Immature natural killer cell (primary cell): ENCODE measurements at regions not wholly inside any gene's neighbourhood (a gene's known extent, or its start where the extent isn't known, plus 50 kb on each side); places are given as distances from the start of the nearest gene placed in this dataset.

ENCODE experiments used
- DNase-seq, 3 donors: peaks; one replicate each; pipeline ENCODE4 v3.0.0; 2022; ENCODE audit warnings: mixed read lengths in 1 of 3
- H3K27ac Mint-ChIP-seq, 6 donors: one replicate each; pipeline ENCODE4 v1.8.0; 2020; ENCODE audit warnings: mixed read lengths in 6 of 6, mild to moderate bottlenecking in 5 of 6, inconsistent platforms in 4 of 6, moderate library complexity in 3 of 6
- H3K27me3 Mint-ChIP-seq, 3 donors: one replicate each; pipeline ENCODE4 v1.8.0; 2020 to 2021; ENCODE audit warnings: low read depth in 3 of 3, mild to moderate bottlenecking in 3 of 3, mixed read lengths in 3 of 3, moderate library complexity in 3 of 3, inconsistent platforms in 1 of 3
- H3K36me3 Mint-ChIP-seq, 3 donors: one replicate each; pipeline ENCODE4 v1.8.0; 2020; ENCODE audit warnings: mixed read lengths in 3 of 3, inconsistent platforms in 2 of 3, mild to moderate bottlenecking in 2 of 3
- H3K4me1 Mint-ChIP-seq, 2 donors: one replicate each; pipeline ENCODE4 v1.8.0; 2020; ENCODE audit warnings: inconsistent platforms in 2 of 2, mild to moderate bottlenecking in 2 of 2, mixed read lengths in 2 of 2, moderate library complexity in 1 of 2
- H3K4me3 Mint-ChIP-seq, 5 donors: one replicate each; pipeline ENCODE4 v1.8.0; 2020; ENCODE audit warnings: mild to moderate bottlenecking in 5 of 5, mixed read lengths in 5 of 5, inconsistent platforms in 3 of 5, moderate library complexity in 3 of 5
- H3K9me3 Mint-ChIP-seq, 6 donors: one replicate each; pipeline ENCODE4 v1.8.0; 2020; ENCODE audit warnings: mild to moderate bottlenecking in 6 of 6, mixed read lengths in 6 of 6, inconsistent platforms in 4 of 6, moderate library complexity in 3 of 6

GRCh38 chr6:126535138-126535537, 195.2 kb downstream of the CENPW start:
- Mint-ChIP-seq H3K27me3 (peaks cover 0 to 1% (median 0%) of the 10 kb centered on the region in 3 donors), H3K9me3 (peaks cover 0 to 13% (median 7%) of the 10 kb centered on the region in 6 donors), H3K27ac (no peak overlapping the region), H3K4me1 (no peaks in the 10 kb centered on the region), H3K4me3 (no peak overlapping the region), H3K36me3 (no peaks in the 10 kb centered on the region)
- no peak for DNase-seq

GRCh38 chr6:126535595-126535994, 195.7 kb downstream of the CENPW start:
- Mint-ChIP-seq H3K4me1 (no peaks in the 10 kb centered on the region), H3K27me3 (peaks cover 0 to 1% (median 0%) of the 10 kb centered on the region in 3 donors), H3K27ac (no peak overlapping the region), H3K36me3 (no peaks in the 10 kb centered on the region), H3K9me3 (peaks cover 0 to 13% (median 7%) of the 10 kb centered on the region in 6 donors), H3K4me3 (no peak overlapping the region)
- DNase-seq, result no peak

GRCh38 chr6:126537061-126537816, 197.3 kb downstream of the CENPW start:
- no peak overlapping the region for H3K27ac Mint-ChIP-seq
- no peaks in the 10 kb centered on the region for H3K4me1 Mint-ChIP-seq
- peaks cover 0 to 1% (median 0%) of the 10 kb centered on the region in 3 donors for H3K27me3 Mint-ChIP-seq
- no peak for DNase-seq
- H3K36me3 Mint-ChIP-seq, result no peaks in the 10 kb centered on the region
- H3K9me3 Mint-ChIP-seq, result peaks cover 0 to 13% (median 10%) of the 10 kb centered on the region in 6 donors
- H3K4me3 Mint-ChIP-seq, result no peak overlapping the region

GRCh38 chr6:126539022-126539421, 199.1 kb downstream of the CENPW start:
- Mint-ChIP-seq H3K27me3 (no peaks in the 10 kb centered on the region), H3K4me3 (no peak overlapping the region), H3K4me1 (no peaks in the 10 kb centered on the region), H3K36me3 (no peaks in the 10 kb centered on the region), H3K27ac (no peak overlapping the region), H3K9me3 (peaks cover 1 to 12% (median 7%) of the 10 kb centered on the region in 6 donors)
- no peak for DNase-seq

GRCh38 chr6:126540161-126540560, 200.2 kb downstream of the CENPW start:
- Mint-ChIP-seq H3K27me3 (no peaks in the 10 kb centered on the region), H3K36me3 (no peaks in the 10 kb centered on the region), H3K4me1 (no peaks in the 10 kb centered on the region), H3K4me3 (no peak overlapping the region), H3K9me3 (peaks cover 0 to 10% (median 5%) of the 10 kb centered on the region in 6 donors), H3K27ac (no peak overlapping the region)
- no peak for DNase-seq

- H3K4me1 Mint-ChIP-seq, result no peaks in the 10 kb centered on the region
- H3K4me3 Mint-ChIP-seq, result no peak overlapping the region
- peaks cover 2 to 7% (median 7%) of the 10 kb centered on the region in 6 donors for H3K9me3 Mint-ChIP-seq
- no peaks in the 10 kb centered on the region for H3K27me3 Mint-ChIP-seq
- no peak for DNase-seq
- H3K36me3 Mint-ChIP-seq, result no peaks in the 10 kb centered on the region
- no peak overlapping the region for H3K27ac Mint-ChIP-seq
Measured at GRCh38 chr6:126541806-126542491, 202.0 kb downstream of the CENPW start.

- Mint-ChIP-seq H3K4me1 (no peaks in the 10 kb centered on the region), H3K36me3 (peaks cover 0 to 5% (median 0%) of the 10 kb centered on the region in 3 donors), H3K27me3 (peaks cover 0 to 3% (median 0%) of the 10 kb centered on the region in 3 donors), H3K9me3 (peaks cover 2 to 23% (median 12%) of the 10 kb centered on the region in 6 donors), H3K27ac (no peak overlapping the region), H3K4me3 (no peak overlapping the region)
- DNase-seq, result no peak
Measured at GRCh38 chr6:126546541-126547120, 206.7 kb downstream of the CENPW start.

GRCh38 chr6:126548300-126548699, 208.4 kb downstream of the CENPW start:
- Mint-ChIP-seq H3K27me3 (peaks cover 0 to 3% (median 0%) of the 10 kb centered on the region in 3 donors), H3K4me3 (no peak overlapping the region), H3K9me3 (peaks cover under 1 to 26% (median 12%) of the 10 kb centered on the region in 6 donors), H3K36me3 (peaks cover 0 to 5% (median 0%) of the 10 kb centered on the region in 3 donors), H3K27ac (no peak overlapping the region), H3K4me1 (no peaks in the 10 kb centered on the region)
- no peak for DNase-seq

- H3K27ac Mint-ChIP-seq, result no peak overlapping the region
- H3K9me3 Mint-ChIP-seq, result peaks cover 0 to 26% (median 13%) of the 10 kb centered on the region in 6 donors
- H3K4me1 Mint-ChIP-seq, result no peaks in the 10 kb centered on the region
- DNase-seq, result no peak
- peaks cover 0 to 3% (median 0%) of the 10 kb centered on the region in 3 donors for H3K27me3 Mint-ChIP-seq
- no peak overlapping the region for H3K4me3 Mint-ChIP-seq
- H3K36me3 Mint-ChIP-seq, result peaks cover 0 to 5% (median 0%) of the 10 kb centered on the region in 3 donors
Measured at GRCh38 chr6:126550323-126550722, 210.4 kb downstream of the CENPW start.

GRCh38 chr6:126551832-126552231, 211.9 kb downstream of the CENPW start:
- H3K36me3 Mint-ChIP-seq, result peaks cover 0 to 5% (median 0%) of the 10 kb centered on the region in 3 donors
- no peak for DNase-seq
- no peak overlapping the region for H3K27ac Mint-ChIP-seq
- H3K27me3 Mint-ChIP-seq, result peaks cover 0 to 3% (median 0%) of the 10 kb centered on the region in 3 donors
- no peaks in the 10 kb centered on the region for H3K4me1 Mint-ChIP-seq
- peaks cover 0 to 26% (median 13%) of the 10 kb centered on the region in 6 donors for H3K9me3 Mint-ChIP-seq
- H3K4me3 Mint-ChIP-seq, result no peak overlapping the region

GRCh38 chr6:126553854-126554253, 213.9 kb downstream of the CENPW start:
- Mint-ChIP-seq H3K27ac (no peak overlapping the region), H3K9me3 (peaks cover 0 to 14% (median 5%) of the 10 kb centered on the region in 6 donors), H3K4me3 (no peak overlapping the region), H3K4me1 (no peaks in the 10 kb centered on the region), H3K36me3 (peaks cover 0 to 5% (median 0%) of the 10 kb centered on the region in 3 donors), H3K27me3 (peaks cover 0 to 3% (median 0%) of the 10 kb centered on the region in 3 donors)
- DNase-seq, result no peak

- Mint-ChIP-seq H3K4me1 (no peaks in the 10 kb centered on the region), H3K27me3 (no peaks in the 10 kb centered on the region), H3K9me3 (peaks cover 4 to 27% (median 10%) of the 10 kb centered on the region in 6 donors), H3K36me3 (no peaks in the 10 kb centered on the region), H3K4me3 (no peak overlapping the region), H3K27ac (no peak overlapping the region)
- no peak for DNase-seq
Measured at GRCh38 chr6:126570507-126570906, 230.6 kb downstream of the CENPW start.

- DNase-seq, result no peak
- no peaks in the 10 kb centered on the region for H3K4me1 Mint-ChIP-seq
- no peaks in the 10 kb centered on the region for H3K36me3 Mint-ChIP-seq
- H3K4me3 Mint-ChIP-seq, result no peak overlapping the region
- H3K27ac Mint-ChIP-seq, result no peak overlapping the region
- H3K9me3 Mint-ChIP-seq, result peaks cover 2 to 14% (median 6%) of the 10 kb centered on the region in 6 donors
- no peaks in the 10 kb centered on the region for H3K27me3 Mint-ChIP-seq
Measured at GRCh38 chr6:126574301-126574700, 234.4 kb downstream of the CENPW start.

GRCh38 chr6:126581316-126581715, 241.4 kb downstream of the CENPW start:
- H3K27ac Mint-ChIP-seq, result no peak overlapping the region
- DNase-seq, result no peak
- H3K4me3 Mint-ChIP-seq, result no peak overlapping the region
- peaks cover 0 to 2% (median 0%) of the 10 kb centered on the region in 3 donors for H3K27me3 Mint-ChIP-seq
- H3K4me1 Mint-ChIP-seq, result no peaks in the 10 kb centered on the region
- H3K36me3 Mint-ChIP-seq, result peaks cover 0 to 3% (median 0%) of the 10 kb centered on the region in 3 donors
- H3K9me3 Mint-ChIP-seq, result peaks cover 2 to 16% (median 4%) of the 10 kb centered on the region in 6 donors
